ENCODE measurements at regions not wholly inside any gene's neighbourhood (a gene's known extent, or its start where the extent isn't known, plus 50 kb on each side); places are given as distances from the start of the nearest gene placed in this dataset.

GRCh38 chr18:28469946-28470345, 293.0 kb upstream of the CDH2 start:
- DNase-seq (ENCODE audit: low spot score): no peak
- in situ Hi-C loops (cut with HindIII; ENCODE audit: extremely low pct_ligation_motif_present, low pct_unique_long_range_greater_than_20kb) (no loop called here), intact Hi-C loops (cut with micrococcal nuclease; ENCODE audit: unreplicated experiment) (no loop called here)
- H3K79me2 ChIP-seq (ENCODE audit: insufficient read depth, low read length): no peaks in the 10 kb centered on the region
- no peak overlapping the region for H3K27ac ChIP-seq (ENCODE audit: extremely low read length, insufficient read depth, low read length)
- no peaks in the 10 kb centered on the region for H3K27me3 ChIP-seq (ENCODE audit: control insufficient read depth in 1 of 2, insufficient read depth in 2 of 2, low read length in 2 of 2)
- no peak overlapping the region for H2AFZ ChIP-seq (ENCODE audit: low read length)
- WGBS (ENCODE audit: low lambda C conversion rate): 10% methylated on average over 2 of the region's 2 CpGs
- H3K4me1 ChIP-seq (ENCODE audit: insufficient read depth, low read length): no peaks in the 10 kb centered on the region
- TF ChIP-seq ZNF883 (CRISPR knock-in tag; IDR thresholded peaks at IDR 0.05; ENCODE audit: not compliant biosample characterization): no peak
- TF ChIP-seq HNRNPK (IDR thresholded peaks at IDR 0.05; ENCODE audit: low read depth, low read length, poor library complexity, severe bottlenecking): no peak
- no peak for TF ChIP-seq NCOA2 (CRISPR knock-in tag; IDR thresholded peaks at IDR 0.05)
- TF ChIP-seq ZNF788 (CRISPR knock-in tag; IDR thresholded peaks at IDR 0.05; ENCODE audit: borderline replicate concordance): no peak
- no peak for TF ChIP-seq SMAD9 (CRISPR knock-in tag; IDR thresholded peaks at IDR 0.05)
- TF ChIP-seq, protein P1, sequence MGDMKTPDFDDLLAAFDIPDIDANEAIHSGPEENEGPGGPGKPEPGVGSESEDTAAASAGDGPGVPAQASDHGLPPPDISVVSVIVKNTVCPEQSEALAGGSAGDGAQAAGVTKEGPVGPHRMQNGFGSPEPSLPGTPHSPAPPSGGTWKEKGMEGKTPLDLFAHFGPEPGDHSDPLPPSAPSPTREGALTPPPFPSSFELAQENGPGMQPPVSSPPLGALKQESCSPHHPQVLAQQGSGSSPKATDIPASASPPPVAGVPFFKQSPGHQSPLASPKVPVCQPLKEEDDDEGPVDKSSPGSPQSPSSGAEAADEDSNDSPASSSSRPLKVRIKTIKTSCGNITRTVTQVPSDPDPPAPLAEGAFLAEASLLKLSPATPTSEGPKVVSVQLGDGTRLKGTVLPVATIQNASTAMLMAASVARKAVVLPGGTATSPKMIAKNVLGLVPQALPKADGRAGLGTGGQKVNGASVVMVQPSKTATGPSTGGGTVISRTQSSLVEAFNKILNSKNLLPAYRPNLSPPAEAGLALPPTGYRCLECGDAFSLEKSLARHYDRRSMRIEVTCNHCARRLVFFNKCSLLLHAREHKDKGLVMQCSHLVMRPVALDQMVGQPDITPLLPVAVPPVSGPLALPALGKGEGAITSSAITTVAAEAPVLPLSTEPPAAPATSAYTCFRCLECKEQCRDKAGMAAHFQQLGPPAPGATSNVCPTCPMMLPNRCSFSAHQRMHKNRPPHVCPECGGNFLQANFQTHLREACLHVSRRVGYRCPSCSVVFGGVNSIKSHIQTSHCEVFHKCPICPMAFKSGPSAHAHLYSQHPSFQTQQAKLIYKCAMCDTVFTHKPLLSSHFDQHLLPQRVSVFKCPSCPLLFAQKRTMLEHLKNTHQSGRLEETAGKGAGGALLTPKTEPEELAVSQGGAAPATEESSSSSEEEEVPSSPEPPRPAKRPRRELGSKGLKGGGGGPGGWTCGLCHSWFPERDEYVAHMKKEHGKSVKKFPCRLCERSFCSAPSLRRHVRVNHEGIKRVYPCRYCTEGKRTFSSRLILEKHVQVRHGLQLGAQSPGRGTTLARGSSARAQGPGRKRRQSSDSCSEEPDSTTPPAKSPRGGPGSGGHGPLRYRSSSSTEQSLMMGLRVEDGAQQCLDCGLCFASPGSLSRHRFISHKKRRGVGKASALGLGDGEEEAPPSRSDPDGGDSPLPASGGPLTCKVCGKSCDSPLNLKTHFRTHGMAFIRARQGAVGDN (CRISPR knock-in tag; IDR thresholded peaks at IDR 0.05): no peak
- no peak for TF ChIP-seq FOXC1 (CRISPR knock-in tag; IDR thresholded peaks at IDR 0.05; ENCODE audit: borderline replicate concordance)
- no peak for TF ChIP-seq ZNF557 (CRISPR knock-in tag; IDR thresholded peaks at IDR 0.05)
- TF ChIP-seq EZH2 (conservative IDR thresholded peaks at IDR 0.05; ENCODE audit: low read depth, low read length): no peak
- no peak for TF ChIP-seq ZNF879 (CRISPR knock-in tag; IDR thresholded peaks at IDR 0.05)
- no peak for TF ChIP-seq TBX2 (CRISPR knock-in tag; IDR thresholded peaks at IDR 0.05; ENCODE audit: borderline replicate concordance)
- no peaks in the 10 kb centered on the region for H4K20me1 ChIP-seq (ENCODE audit: insufficient read depth, low read length)
- no peak for FAIRE-seq
- no peaks in the 10 kb centered on the region for H3K36me3 ChIP-seq (replicated peaks in 1 of 2; ENCODE audit: control insufficient read depth in 1 of 2, insufficient read depth in 2 of 2, low read length in 2 of 2)
- no peaks in the 10 kb centered on the region for H3K9me3 ChIP-seq (ENCODE audit: low read length)
- ChIA-PET CTCF (ENCODE audit: low intra/inter-chr PET ratio, low total read pairs) (no interaction called here), POLR2A (no interaction called here)
- BruUV-seq (replicated peaks): no TSS peak
- H3K4me2 ChIP-seq (ENCODE audit: low read depth, low read length): no peak overlapping the region
- no peak for ATAC-seq
- no peak overlapping the region for H3K9ac ChIP-seq (ENCODE audit: insufficient read depth, low read depth, low read length)
- no peak overlapping the region for H3K4me3 ChIP-seq (replicated peaks in 1 of 3; ENCODE audit: insufficient read depth in 1 of 3, low read depth in 2 of 3, low read length in 3 of 3)
